Neutrophil (primary cell): ENCODE measurements at regions not wholly inside any gene's neighbourhood (a gene's known extent, or its start where the extent isn't known, plus 50 kb on each side); places are given as distances from the start of the nearest gene placed in this dataset.

Experiments used
- H3K27ac ChIP-seq: fragments of 200-600 bp; sonication (generic); 2 replicates; pipeline ENCODE4 v1.5.1; 2016; ENCODE audit warnings: mild to moderate bottlenecking, moderate library complexity
- H3K27me3 ChIP-seq: fragments of 200-600 bp; sonication (generic); 2 replicates; pipeline ENCODE4 v1.6.0; 2016; ENCODE audit warnings: mild to moderate bottlenecking
- H3K36me3 ChIP-seq: fragments of 200-600 bp; sonication (generic); 2 replicates; pipeline ENCODE4 v1.5.1; 2017
- H3K4me1 ChIP-seq, 2 experiments: fragments of 200-600 bp in 1 of 2; sonication (generic) in 1 of 2; 1 replicate in 1 of 2; 2 replicates in 1 of 2; pipeline versions ENCODE4 v1.5.1 to v1.6.1; 2013 to 2016; ENCODE audit warnings: low read depth in 1 of 2, low read length in 1 of 2, mild to moderate bottlenecking in 1 of 2, moderate library complexity in 1 of 2; ENCODE audit not compliant: control insufficient read depth in 1 of 2, insufficient read depth in 1 of 2
- H3K4me3 ChIP-seq, 2 experiments: fragments of 200-600 bp in 1 of 2; sonication (generic) in 1 of 2; 1 replicate in 1 of 2; 2 replicates in 1 of 2; pipeline ENCODE4 v1.5.1; 2013 to 2016; ENCODE audit warnings: low read depth in 1 of 2, low read length in 1 of 2, mild to moderate bottlenecking in 1 of 2, moderate library complexity in 1 of 2
- H3K9me3 ChIP-seq: fragments of 200-600 bp; sonication (generic); 2 replicates; pipeline ENCODE4 v1.5.1; 2016
- TF ChIP-seq, protein P1 (sequence below): fragments of 200-600 bp; sonication (generic); IDR thresholded peaks from 2 replicates; pipeline ENCODE4 v1.5.1; 2016; ENCODE audit warnings: antibody characterized with exemption

- H3K27ac ChIP-seq = no peak overlapping the region
- no peak overlapping the region for H3K4me3 ChIP-seq
- no peaks in the 10 kb centered on the region for H3K27me3 ChIP-seq
- H3K9me3 ChIP-seq = no peaks in the 10 kb centered on the region
- peaks cover 0 to 4% of the 10 kb centered on the region in 2 experiments for H3K4me1 ChIP-seq
- TF ChIP-seq, protein P1, sequence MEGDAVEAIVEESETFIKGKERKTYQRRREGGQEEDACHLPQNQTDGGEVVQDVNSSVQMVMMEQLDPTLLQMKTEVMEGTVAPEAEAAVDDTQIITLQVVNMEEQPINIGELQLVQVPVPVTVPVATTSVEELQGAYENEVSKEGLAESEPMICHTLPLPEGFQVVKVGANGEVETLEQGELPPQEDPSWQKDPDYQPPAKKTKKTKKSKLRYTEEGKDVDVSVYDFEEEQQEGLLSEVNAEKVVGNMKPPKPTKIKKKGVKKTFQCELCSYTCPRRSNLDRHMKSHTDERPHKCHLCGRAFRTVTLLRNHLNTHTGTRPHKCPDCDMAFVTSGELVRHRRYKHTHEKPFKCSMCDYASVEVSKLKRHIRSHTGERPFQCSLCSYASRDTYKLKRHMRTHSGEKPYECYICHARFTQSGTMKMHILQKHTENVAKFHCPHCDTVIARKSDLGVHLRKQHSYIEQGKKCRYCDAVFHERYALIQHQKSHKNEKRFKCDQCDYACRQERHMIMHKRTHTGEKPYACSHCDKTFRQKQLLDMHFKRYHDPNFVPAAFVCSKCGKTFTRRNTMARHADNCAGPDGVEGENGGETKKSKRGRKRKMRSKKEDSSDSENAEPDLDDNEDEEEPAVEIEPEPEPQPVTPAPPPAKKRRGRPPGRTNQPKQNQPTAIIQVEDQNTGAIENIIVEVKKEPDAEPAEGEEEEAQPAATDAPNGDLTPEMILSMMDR = no peak
- H3K36me3 ChIP-seq = no peaks in the 10 kb centered on the region
Observed at GRCh38 chr13:73286177-73286576, 227.4 kb downstream of the KLF5 start.

- Histone ChIP-seq H3K4me3 (no peak overlapping the region), H3K27ac (no peak overlapping the region), H3K27me3 (no peaks in the 10 kb centered on the region), H3K36me3 (no peaks in the 10 kb centered on the region), H3K4me1 (peaks cover 0 to 4% of the 10 kb centered on the region in 2 experiments), H3K9me3 (no peaks in the 10 kb centered on the region)
- TF ChIP-seq, protein P1 = no peak
Observed at GRCh38 chr13:73284081-73284874, 225.5 kb downstream of the KLF5 start.

DNA sequence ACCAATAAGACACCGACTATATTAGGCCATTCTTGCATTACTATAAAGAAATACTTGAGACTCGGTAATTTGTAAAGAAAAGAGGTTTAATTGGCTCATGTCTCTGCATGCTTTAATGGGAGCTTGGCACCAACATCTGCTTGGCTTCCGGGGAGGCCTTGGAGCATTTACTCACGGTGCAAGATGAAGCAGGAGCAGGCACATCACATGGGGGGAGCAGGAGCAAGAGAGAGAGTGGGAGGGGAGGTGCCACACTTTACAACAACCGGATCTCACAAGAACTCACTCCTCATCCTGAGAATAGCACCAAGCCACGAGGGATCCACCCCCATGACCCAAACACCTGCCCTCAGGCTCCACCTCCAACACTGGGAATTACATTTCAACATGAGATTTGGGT, 224.8 kb downstream of the KLF5 start:
- Histone ChIP-seq H3K4me3 (no peak overlapping the region), H3K27me3 (no peaks in the 10 kb centered on the region), H3K9me3 (no peaks in the 10 kb centered on the region), H3K4me1 (peaks cover 0 to 3% of the 10 kb centered on the region in 2 experiments), H3K36me3 (no peaks in the 10 kb centered on the region), H3K27ac (no peak overlapping the region)
- TF ChIP-seq, protein P1 = no peak

DNA sequence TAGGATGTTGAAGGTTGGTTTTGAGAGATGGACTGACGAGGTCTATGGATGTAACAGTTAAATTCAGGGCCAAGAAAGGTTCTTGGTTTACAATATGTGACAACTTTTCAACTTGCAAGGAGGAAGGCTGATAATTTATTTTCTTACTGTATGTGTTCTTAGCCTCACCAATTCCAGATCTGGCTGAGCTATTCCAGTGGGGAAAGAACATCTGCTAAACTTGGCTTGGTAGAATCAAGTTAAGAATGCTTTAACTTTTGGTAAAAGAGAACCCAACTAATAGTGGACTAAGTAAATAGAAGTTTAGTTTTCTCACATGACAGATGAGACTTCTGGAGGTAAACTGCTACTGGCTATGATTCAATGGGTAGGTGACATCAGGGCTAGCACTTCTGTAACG, 222.9 kb downstream of the KLF5 start:
- H3K36me3 ChIP-seq = no peaks in the 10 kb centered on the region
- no peaks in the 10 kb centered on the region for H3K9me3 ChIP-seq
- no peak overlapping the region for H3K4me3 ChIP-seq
- H3K27me3 ChIP-seq = no peaks in the 10 kb centered on the region
- TF ChIP-seq, protein P1 = no peak
- no peaks in the 10 kb centered on the region for H3K4me1 ChIP-seq
- no peak overlapping the region for H3K27ac ChIP-seq

DNA sequence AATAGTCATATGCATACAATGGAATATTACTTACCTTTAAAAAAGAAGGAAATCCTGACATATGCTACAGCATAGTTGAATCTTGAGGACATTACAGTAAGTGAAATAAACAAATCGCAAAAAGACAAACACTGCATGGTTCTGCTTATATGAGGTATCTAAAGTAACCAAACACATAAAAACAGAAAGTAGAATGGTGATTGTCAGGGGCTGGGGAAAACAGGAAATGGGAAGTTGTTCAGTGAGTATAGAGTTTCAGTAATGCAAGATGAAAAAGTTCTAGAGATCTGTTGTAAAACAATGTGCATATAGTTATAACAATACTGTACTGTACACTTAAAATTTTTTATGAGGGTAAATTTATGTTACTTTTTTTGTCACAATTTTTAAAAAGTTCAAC, 219.4 kb downstream of the KLF5 start:
- Histone ChIP-seq H3K4me3 (no peak overlapping the region), H3K27ac (no peak overlapping the region), H3K27me3 (no peaks in the 10 kb centered on the region), H3K9me3 (no peaks in the 10 kb centered on the region), H3K36me3 (no peaks in the 10 kb centered on the region), H3K4me1 (no peaks in the 10 kb centered on the region)
- TF ChIP-seq, protein P1 = no peak
